Esophagus (tissue), 2 donors: ENCODE measurements at regions not wholly inside any gene's neighbourhood (a gene's known extent, or its start where the extent isn't known, plus 50 kb on each side); places are given as distances from the start of the nearest gene placed in this dataset.

Experiments
- H3K27ac ChIP-seq, 2 donors: one replicate each; pipeline ENCODE4 v1.5.1; 2013; ENCODE audit warnings: low read depth in 2 of 2, mild to moderate bottlenecking in 2 of 2, inconsistent platforms in 1 of 2, low read length in 1 of 2, moderate library complexity in 1 of 2
- H3K27me3 ChIP-seq, 2 donors: one replicate each; pipeline ENCODE4 v1.6.1; 2013; ENCODE audit warnings: low read length in 2 of 2, control low read depth in 1 of 2, mild to moderate bottlenecking in 1 of 2; ENCODE audit not compliant: insufficient read depth in 2 of 2, control insufficient read depth in 1 of 2
- H3K36me3 ChIP-seq, 2 donors: one replicate each; pipeline ENCODE4 v1.6.1; 2013; ENCODE audit warnings: low read length in 1 of 2; ENCODE audit not compliant: control insufficient read depth in 2 of 2, insufficient read depth in 2 of 2
- H3K4me1 ChIP-seq, 2 donors: one replicate each; pipeline ENCODE4 v1.6.1; 2013; ENCODE audit warnings: low read length in 1 of 2; ENCODE audit not compliant: control insufficient read depth in 2 of 2, insufficient read depth in 2 of 2
- H3K4me3 ChIP-seq, 2 donors: one replicate each; pipeline ENCODE4 v1.5.1; 2013; ENCODE audit warnings: low read length in 2 of 2, mild to moderate bottlenecking in 2 of 2, low read depth in 1 of 2, moderate library complexity in 1 of 2
- H3K9me3 ChIP-seq, 2 donors: one replicate each; pipeline ENCODE4 v1.6.1; 2013; ENCODE audit warnings: mild to moderate bottlenecking in 2 of 2, low read depth in 1 of 2, low read length in 1 of 2, moderate library complexity in 1 of 2; ENCODE audit not compliant: control insufficient read depth in 2 of 2, insufficient read depth in 1 of 2
- WGBS, 2 donors: extraction: QIAGEN DNeasy Blood & Tissue Kit; methylation state at CpG; one replicate each; pipeline ENCODE4 v1.1.7; 2013; 5-methylcytosine and 5-hydroxymethylcytosine counted together
- donor health status: healthy with polysubstance abuse.
- donor health status: Bipolar disorder and iron deficiency.

- no peaks in the 10 kb centered on the region for H3K27me3 ChIP-seq
- WGBS, 2 donors: 65 to 70% methylated on average over 13 of the region's 13 CpGs
Measured at GRCh38 chr6:2510316-2510715, 240.4 kb downstream of the MYLK4 start.

GRCh38 chr6:2509711-2510110, 241.0 kb downstream of the MYLK4 start:
- Histone ChIP-seq H3K27ac (no peak overlapping the region), H3K9me3 (no peaks in the 10 kb centered on the region), H3K4me3 (no peak overlapping the region), H3K27me3 (no peaks in the 10 kb centered on the region), H3K4me1 (no peaks in the 10 kb centered on the region), H3K36me3 (no peaks in the 10 kb centered on the region)
- 65 to 68% methylated on average over 16 of the region's 16 CpGs for WGBS, 2 donors

More at GRCh38 chr6:2510316-2510715, 240.4 kb downstream of the MYLK4 start:
- Histone ChIP-seq H3K36me3 (no peaks in the 10 kb centered on the region), H3K27ac (no peak overlapping the region), H3K4me3 (no peak overlapping the region), H3K4me1 (no peaks in the 10 kb centered on the region), H3K9me3 (no peaks in the 10 kb centered on the region)

GRCh38 chr6:2508071-2508470, 242.7 kb downstream of the MYLK4 start:
- H3K27ac ChIP-seq: no peak overlapping the region
- H3K4me3 ChIP-seq: no peak overlapping the region
- no peaks in the 10 kb centered on the region for H3K9me3 ChIP-seq
- WGBS, 2 donors: 73 to 78% methylated on average over 3 of the region's 3 CpGs
- H3K36me3 ChIP-seq: no peaks in the 10 kb centered on the region
- H3K27me3 ChIP-seq: no peaks in the 10 kb centered on the region
- H3K4me1 ChIP-seq: no peaks in the 10 kb centered on the region

DNA sequence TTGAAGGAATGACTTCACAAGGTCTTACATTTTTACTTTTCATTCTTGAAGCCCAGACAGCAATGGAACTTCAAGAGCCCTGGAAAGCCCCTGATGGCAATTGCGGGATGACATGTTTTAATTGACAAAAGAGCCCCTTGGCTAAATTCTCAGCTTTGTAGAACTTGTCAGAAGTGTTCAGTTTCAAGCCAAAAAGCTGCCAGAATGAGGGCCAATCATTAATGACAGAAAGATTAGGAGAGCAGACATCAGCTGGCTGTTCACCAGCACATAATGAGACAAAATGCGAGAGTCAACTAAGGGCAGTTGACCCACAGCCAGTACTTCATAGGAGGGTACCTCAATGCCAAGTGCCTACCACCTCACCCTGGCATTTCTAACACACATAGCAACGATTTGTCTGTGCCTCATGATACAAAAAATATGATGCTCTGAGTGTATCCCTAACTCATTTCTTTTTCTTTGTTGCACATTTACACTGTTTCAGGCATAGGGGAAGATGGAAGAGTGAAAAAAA, 243.1 kb downstream of the MYLK4 start:
- Histone ChIP-seq H3K27me3 (no peaks in the 10 kb centered on the region), H3K9me3 (no peaks in the 10 kb centered on the region), H3K36me3 (no peaks in the 10 kb centered on the region), H3K27ac (no peak overlapping the region), H3K4me3 (no peak overlapping the region), H3K4me1 (peaks cover 0 to 3% of the 10 kb centered on the region in 2 donors)
- WGBS, 2 donors: 32 to 41% methylated on average over 3 of the region's 3 CpGs

DNA sequence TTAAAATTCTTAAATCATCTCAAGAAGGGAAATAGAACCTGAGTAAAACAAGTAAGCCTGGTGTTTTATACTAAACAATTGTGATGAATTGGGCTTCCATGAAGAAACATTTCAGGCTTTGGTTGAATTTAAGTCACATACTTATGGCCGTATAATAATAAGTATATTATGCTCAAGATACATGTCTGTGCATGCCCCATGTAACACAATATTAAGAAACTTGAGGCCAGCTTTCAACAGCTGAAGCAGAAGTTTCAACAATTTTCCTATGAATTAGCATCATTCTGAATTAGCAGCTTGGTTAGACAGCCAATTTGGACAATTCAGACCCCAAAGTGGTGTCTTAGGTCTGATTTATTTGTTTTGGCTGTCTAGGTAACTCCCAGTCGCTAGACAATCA, 243.7 kb downstream of the MYLK4 start:
- Histone ChIP-seq H3K9me3 (no peaks in the 10 kb centered on the region), H3K4me1 (peaks cover 0 to 6% of the 10 kb centered on the region in 2 donors), H3K27me3 (no peaks in the 10 kb centered on the region), H3K36me3 (no peaks in the 10 kb centered on the region), H3K4me3 (no peak overlapping the region), H3K27ac (no peak overlapping the region)
- WGBS, 2 donors: 44 to 64% methylated on average over 2 of the region's 2 CpGs

GRCh38 chr6:2505624-2506023, 245.1 kb downstream of the MYLK4 start:
- Histone ChIP-seq H3K27me3 (no peaks in the 10 kb centered on the region), H3K36me3 (no peaks in the 10 kb centered on the region), H3K4me1 (peaks cover 0 to 9% of the 10 kb centered on the region in 2 donors), H3K27ac (no peak overlapping the region), H3K9me3 (no peaks in the 10 kb centered on the region), H3K4me3 (no peak overlapping the region)
- 49 to 68% methylated on average over 9 of the region's 9 CpGs for WGBS, 2 donors

- H3K9me3 ChIP-seq: no peaks in the 10 kb centered on the region
- H3K4me3 ChIP-seq: no peak overlapping the region
- H3K36me3 ChIP-seq: no peaks in the 10 kb centered on the region
- 47 to 64% methylated on average over 1 of the region's 1 CpG for WGBS, 2 donors
- peaks cover 0 to 9% of the 10 kb centered on the region in 2 donors for H3K4me1 ChIP-seq
- H3K27ac ChIP-seq: no peak overlapping the region
- H3K27me3 ChIP-seq: no peaks in the 10 kb centered on the region
Measured at GRCh38 chr6:2504495-2505064, 246.1 kb downstream of the MYLK4 start.

DNA sequence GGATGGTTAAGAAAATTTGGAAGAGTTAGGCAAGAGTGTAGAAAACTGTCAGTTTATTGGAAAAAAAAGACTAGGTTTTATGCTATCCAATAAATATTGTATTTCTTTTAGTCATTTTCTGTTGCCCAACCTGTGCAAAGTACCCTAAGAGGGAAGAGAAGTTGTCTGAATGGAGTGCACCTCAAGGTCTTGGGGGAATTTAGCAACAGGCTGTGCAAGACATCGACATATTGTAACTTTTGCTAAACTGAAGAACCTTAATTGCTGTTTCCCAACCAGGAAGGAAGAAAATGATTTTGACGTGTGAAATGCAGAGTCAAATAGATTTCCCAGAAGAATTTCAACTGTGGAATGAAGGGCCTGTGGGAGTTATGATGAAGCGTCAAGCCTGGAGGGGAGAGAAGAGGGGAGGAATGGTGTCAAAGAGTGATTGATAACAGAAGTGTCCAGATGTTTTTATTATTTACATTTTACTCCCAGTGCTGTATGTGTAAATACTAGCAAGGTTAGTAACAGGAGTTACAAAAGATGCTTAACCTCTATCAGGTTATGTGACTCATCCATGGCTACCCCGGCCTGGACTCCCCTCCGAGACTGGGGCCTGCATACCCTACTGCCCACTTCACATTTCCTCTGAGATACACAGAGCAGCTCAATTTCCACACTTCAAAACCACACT, 246.8 kb downstream of the MYLK4 start:
- peaks cover 0 to 9% of the 10 kb centered on the region in 2 donors for H3K4me1 ChIP-seq
- no peaks in the 10 kb centered on the region for H3K27me3 ChIP-seq
- peaks cover 0 to 2% of the 10 kb centered on the region in 2 donors for H3K9me3 ChIP-seq
- 44 to 50% methylated on average over 5 of the region's 5 CpGs for WGBS, 2 donors
- no peak overlapping the region for H3K4me3 ChIP-seq
- no peaks in the 10 kb centered on the region for H3K36me3 ChIP-seq
- H3K27ac ChIP-seq: no peak overlapping the region

GRCh38 chr6:2502998-2503674, 247.6 kb downstream of the MYLK4 start:
- WGBS, 2 donors: 50 to 59% methylated on average over 10 of the region's 10 CpGs
- Histone ChIP-seq H3K27ac (no peak overlapping the region), H3K4me3 (no peak overlapping the region), H3K36me3 (no peaks in the 10 kb centered on the region), H3K9me3 (peaks cover 0 to 2% of the 10 kb centered on the region in 2 donors), H3K27me3 (no peaks in the 10 kb centered on the region), H3K4me1 (peaks cover 0 to 9% of the 10 kb centered on the region in 2 donors)
